ENCODE measurements at regions not wholly inside any gene's neighbourhood (a gene's known extent, or its start where the extent isn't known, plus 50 kb on each side); places are given as distances from the start of the nearest gene placed in this dataset.

GRCh38 chr1:239817801-239818200 lies 273.9 kb upstream of the FMN2 start:
- no peak for TF ChIP-seq EZH2 (IDR thresholded peaks at IDR 0.05; ENCODE audit: borderline replicate concordance)
- TF ChIP-seq, protein P1, sequence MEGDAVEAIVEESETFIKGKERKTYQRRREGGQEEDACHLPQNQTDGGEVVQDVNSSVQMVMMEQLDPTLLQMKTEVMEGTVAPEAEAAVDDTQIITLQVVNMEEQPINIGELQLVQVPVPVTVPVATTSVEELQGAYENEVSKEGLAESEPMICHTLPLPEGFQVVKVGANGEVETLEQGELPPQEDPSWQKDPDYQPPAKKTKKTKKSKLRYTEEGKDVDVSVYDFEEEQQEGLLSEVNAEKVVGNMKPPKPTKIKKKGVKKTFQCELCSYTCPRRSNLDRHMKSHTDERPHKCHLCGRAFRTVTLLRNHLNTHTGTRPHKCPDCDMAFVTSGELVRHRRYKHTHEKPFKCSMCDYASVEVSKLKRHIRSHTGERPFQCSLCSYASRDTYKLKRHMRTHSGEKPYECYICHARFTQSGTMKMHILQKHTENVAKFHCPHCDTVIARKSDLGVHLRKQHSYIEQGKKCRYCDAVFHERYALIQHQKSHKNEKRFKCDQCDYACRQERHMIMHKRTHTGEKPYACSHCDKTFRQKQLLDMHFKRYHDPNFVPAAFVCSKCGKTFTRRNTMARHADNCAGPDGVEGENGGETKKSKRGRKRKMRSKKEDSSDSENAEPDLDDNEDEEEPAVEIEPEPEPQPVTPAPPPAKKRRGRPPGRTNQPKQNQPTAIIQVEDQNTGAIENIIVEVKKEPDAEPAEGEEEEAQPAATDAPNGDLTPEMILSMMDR (IDR thresholded peaks at IDR 0.05; ENCODE audit: poor library complexity): no peak

Data from hepatocyte (in vitro differentiated cells).